ENCODE measurements at regions not wholly inside any gene's neighbourhood (a gene's known extent, or its start where the extent isn't known, plus 50 kb on each side); places are given as distances from the start of the nearest gene placed in this dataset.

GRCh38 chr2:223197046-223197445 lies 145.1 kb downstream of the KCNE4 start:
- no peaks in the 10 kb centered on the region for H4K20me1 ChIP-seq (ENCODE audit: control insufficient read depth, insufficient read depth, insufficient read length)
- no peak overlapping the region for H4K5ac ChIP-seq (ENCODE audit: insufficient read length, low read depth, low read length)
- no peaks in the 10 kb centered on the region for H3K4me1 ChIP-seq (ENCODE audit: insufficient read depth, low read length)
- H3K18ac ChIP-seq (ENCODE audit: insufficient read length, low read depth, low read length) = no peak overlapping the region
- H3K9me3 ChIP-seq (ENCODE audit: control insufficient read depth, low read depth, low read length) = no peaks in the 10 kb centered on the region
- no peak overlapping the region for H3K4ac ChIP-seq (ENCODE audit: low read depth, low read length)
- H3K23ac ChIP-seq (ENCODE audit: insufficient read length, low read depth, low read length) = no peak overlapping the region
- H3K27ac ChIP-seq (ENCODE audit: insufficient read length, low read depth, low read length) = no peak overlapping the region
- no peak overlapping the region for H3K4me3 Mint-ChIP-seq
- H3K23me2 ChIP-seq (ENCODE audit: insufficient read length, low read depth, low read length, poor library complexity, severe bottlenecking) = no peaks in the 10 kb centered on the region
- H2BK120ac ChIP-seq (ENCODE audit: low read depth, low read length, poor library complexity, severe bottlenecking) = no peak overlapping the region
- H3K4me1 Mint-ChIP-seq = peaks cover 0 to 12% of the 10 kb centered on the region in 2 experiments; a peak in 2 of 4 replicates
- H3K79me2 ChIP-seq (ENCODE audit: insufficient read depth, low read length) = no peaks in the 10 kb centered on the region
- H2AFZ ChIP-seq (ENCODE audit: low read length) = no peak overlapping the region
- H3K9ac ChIP-seq (ENCODE audit: extremely low read depth, insufficient read length, low read length) = no peak overlapping the region
- no peak overlapping the region for H2AK5ac ChIP-seq (ENCODE audit: insufficient read length, low read length)
- no peak overlapping the region for H3K56ac ChIP-seq (ENCODE audit: insufficient read length, low read depth, low read length)
- peaks cover 4% of the 10 kb centered on the region; the same call in 1 of the 2 replicates for H3K27me3 Mint-ChIP-seq (ENCODE audit: low read depth)
- TF ChIP-seq, protein P1, sequence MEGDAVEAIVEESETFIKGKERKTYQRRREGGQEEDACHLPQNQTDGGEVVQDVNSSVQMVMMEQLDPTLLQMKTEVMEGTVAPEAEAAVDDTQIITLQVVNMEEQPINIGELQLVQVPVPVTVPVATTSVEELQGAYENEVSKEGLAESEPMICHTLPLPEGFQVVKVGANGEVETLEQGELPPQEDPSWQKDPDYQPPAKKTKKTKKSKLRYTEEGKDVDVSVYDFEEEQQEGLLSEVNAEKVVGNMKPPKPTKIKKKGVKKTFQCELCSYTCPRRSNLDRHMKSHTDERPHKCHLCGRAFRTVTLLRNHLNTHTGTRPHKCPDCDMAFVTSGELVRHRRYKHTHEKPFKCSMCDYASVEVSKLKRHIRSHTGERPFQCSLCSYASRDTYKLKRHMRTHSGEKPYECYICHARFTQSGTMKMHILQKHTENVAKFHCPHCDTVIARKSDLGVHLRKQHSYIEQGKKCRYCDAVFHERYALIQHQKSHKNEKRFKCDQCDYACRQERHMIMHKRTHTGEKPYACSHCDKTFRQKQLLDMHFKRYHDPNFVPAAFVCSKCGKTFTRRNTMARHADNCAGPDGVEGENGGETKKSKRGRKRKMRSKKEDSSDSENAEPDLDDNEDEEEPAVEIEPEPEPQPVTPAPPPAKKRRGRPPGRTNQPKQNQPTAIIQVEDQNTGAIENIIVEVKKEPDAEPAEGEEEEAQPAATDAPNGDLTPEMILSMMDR (conservative IDR thresholded peaks at IDR 0.05) = no peak
- no peak for DNase-seq
- H3T11ph ChIP-seq (ENCODE audit: low read length) = no peak overlapping the region
- no peak overlapping the region for H2BK5ac ChIP-seq (ENCODE audit: insufficient read length, low read length)
- H3K79me1 ChIP-seq (ENCODE audit: insufficient read depth, low read depth, low read length, poor library complexity, severe bottlenecking) = no peaks in the 10 kb centered on the region
- H3K4me2 ChIP-seq (ENCODE audit: insufficient read depth, insufficient read length, low read length) = no peak overlapping the region
- H3K27me3 ChIP-seq (ENCODE audit: insufficient read depth, low read length) = no peaks in the 10 kb centered on the region
- no peak overlapping the region for H4K91ac ChIP-seq (ENCODE audit: insufficient read length, low read depth, low read length)
- H3K9me3 Mint-ChIP-seq = peaks cover 36 to 44% of the 10 kb centered on the region in 2 experiments
- H3K36me3 Mint-ChIP-seq (ENCODE audit: insufficient read depth in 1 of 3, low read depth in 3 of 3) = peaks cover 20 to 35% (median 22%) of the 10 kb centered on the region in 3 experiments
- H4K8ac ChIP-seq (replicated peaks; ENCODE audit: insufficient read length, low read depth, low read length) = no peak overlapping the region
- H3K27ac Mint-ChIP-seq = no peak overlapping the region
- WGBS (ENCODE audit: extremely low coverage, insufficient read length, low lambda C conversion rate) = no CpG with 5 or more reads among the region's 2 CpGs
- H2BK12ac ChIP-seq (ENCODE audit: insufficient read length, low read depth, low read length) = no peak overlapping the region
- no peak overlapping the region for H2BK15ac ChIP-seq (ENCODE audit: low read depth, low read length)
- H3K14ac ChIP-seq (ENCODE audit: insufficient read depth, low read length) = no peak overlapping the region
- no peak overlapping the region for H2BK20ac ChIP-seq (ENCODE audit: low read depth, low read length, poor library complexity, severe bottlenecking)

All from H9 (cell line).